GM21423 (cell line): ENCODE measurements at regions not wholly inside any gene's neighbourhood (a gene's known extent, or its start where the extent isn't known, plus 50 kb on each side); places are given as distances from the start of the nearest gene placed in this dataset.
"Not testable (repeated sequence)": the region's sequence is repeated elsewhere in the genome, so short reads cannot be mapped to it uniquely, and the experiment has no call there.

Experiments
- ATAC-seq: cut with Tn5 transposase; IDR thresholded peaks from one replicate; pipeline ENCODE4 v1.9.1; 2021; ENCODE audit warnings: mild to moderate bottlenecking, moderate library complexity; ENCODE audit not compliant: unreplicated experiment

DNA sequence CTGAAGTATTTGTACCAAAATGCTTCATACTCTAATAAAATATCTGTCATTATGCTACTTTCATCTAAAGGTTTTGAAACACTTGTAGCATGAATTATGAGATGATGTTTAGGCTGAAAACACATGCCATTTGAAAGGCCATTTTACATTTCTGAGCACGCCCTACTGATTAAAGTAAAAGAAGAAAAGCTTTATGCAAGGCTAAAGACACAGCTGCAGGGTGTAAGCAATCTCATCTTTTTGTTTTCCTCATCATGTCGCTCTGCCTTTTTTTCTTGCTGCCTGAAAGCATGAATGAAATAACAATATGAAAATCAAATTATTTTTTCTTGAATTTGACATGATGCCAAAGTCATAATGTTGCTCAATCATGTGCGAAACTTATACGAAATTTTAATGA is 148.6 kb upstream of the ARG1 start:
- ATAC-seq = no peak

GRCh38 chr6:131427434-131428058 is 145.5 kb upstream of the ARG1 start:
- no peak for ATAC-seq

DNA sequence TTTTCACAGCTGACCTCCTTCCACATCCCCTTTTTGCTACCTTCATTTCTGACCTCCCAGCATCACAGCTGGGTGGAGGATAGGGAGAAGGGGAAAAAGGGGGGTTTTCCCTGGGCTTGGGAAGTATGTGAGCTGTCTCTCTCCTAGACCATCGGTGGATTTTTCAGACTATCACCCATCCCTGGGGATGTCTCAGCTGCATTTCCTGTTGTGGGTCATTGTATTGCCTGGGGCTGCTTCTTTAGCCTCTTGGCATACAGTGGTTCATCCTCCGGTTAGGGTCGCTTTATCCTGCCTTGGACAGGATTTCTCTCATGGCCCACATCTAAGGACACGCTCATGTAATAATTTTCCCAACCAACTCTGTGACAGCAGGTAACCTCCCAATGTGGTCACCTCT is 142.5 kb upstream of the ARG1 start:
- no peak for ATAC-seq

GRCh38 chr6:131431718-131432117 is 141.3 kb upstream of the ARG1 start:
- no peak for ATAC-seq

DNA sequence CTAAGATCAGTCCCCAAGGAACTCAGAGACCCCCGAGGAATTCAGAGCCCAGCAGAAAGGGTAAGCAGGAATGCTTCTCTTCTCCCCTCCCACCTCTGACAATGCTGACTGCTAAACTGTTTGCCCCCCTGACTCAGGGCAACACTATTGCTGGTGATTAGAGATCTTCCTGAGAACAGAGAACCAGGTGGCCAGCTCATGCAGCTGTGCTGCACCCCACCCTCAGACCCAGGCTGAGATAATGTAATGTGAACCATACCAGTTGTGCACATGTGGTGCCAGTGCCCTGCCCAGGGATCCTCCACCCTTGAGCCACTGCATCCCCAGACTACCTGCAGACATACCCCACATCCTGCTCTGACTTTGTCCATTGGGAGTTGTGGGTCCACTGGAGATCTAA is 139.1 kb upstream of the ARG1 start:
- ATAC-seq = no peak

DNA sequence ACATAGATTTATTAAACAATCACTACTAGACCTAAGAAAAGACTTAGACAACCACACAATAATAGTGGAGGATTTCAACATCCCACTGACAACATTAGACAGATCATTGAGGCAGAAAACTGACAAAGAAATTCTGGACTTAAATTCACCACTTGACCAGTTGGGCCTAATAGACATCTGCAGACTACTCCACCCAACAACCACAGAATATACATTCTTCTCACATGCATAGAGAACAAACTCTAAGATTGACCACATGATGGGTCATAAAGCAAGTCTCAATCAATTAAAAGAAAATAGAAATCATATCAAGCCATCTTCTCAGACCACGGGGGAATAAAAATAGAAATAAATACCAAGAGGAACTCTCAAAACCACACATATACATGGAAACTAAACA is 136.7 kb upstream of the ARG1 start:
- ATAC-seq = no peak

DNA sequence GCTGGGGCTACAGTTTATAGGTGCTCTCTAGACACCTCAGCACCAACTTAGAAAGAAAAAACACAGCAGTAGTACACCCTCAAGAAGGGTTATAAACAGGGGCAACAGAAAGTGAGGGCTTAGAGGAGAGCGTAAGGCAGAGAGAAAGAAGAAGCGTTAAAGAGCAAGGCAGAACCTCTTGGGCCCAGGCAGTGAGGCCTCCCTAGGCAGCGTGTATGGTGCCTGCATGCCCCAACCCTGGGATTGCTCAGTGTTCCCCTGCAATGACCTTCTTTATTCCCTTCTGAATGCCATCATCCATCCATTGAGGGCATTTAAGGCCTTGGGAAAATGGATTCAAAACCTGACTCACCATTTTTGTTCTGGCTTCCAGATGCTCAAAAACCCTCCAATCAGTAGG is 130.0 kb upstream of the ARG1 start:
- ATAC-seq = no peak

GRCh38 chr6:131443514-131443913 is 129.5 kb upstream of the ARG1 start:
- ATAC-seq = no peak

GRCh38 chr6:131445356-131445755 is 127.7 kb upstream of the ARG1 start:
- not testable (repeated sequence) for ATAC-seq

DNA sequence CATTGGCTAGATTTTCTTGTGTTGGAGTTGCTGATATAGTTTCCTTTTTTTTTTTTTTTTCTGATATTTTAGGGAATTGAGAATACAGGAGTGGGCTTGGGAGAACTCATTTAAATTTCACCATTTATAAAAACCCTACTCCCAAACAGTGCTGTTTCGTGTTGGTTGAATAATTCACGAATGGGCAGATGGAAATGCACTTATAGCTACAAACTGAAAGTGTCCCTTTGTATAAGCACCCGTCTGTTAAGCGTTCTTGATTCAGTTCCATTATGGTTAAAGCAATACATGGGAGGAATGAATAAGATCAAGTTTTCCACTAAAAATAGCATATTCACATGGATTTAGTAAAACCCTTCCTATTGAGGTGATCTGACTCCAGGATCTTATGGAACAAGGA is 122.2 kb upstream of the ARG1 start:
- ATAC-seq = no peak

DNA sequence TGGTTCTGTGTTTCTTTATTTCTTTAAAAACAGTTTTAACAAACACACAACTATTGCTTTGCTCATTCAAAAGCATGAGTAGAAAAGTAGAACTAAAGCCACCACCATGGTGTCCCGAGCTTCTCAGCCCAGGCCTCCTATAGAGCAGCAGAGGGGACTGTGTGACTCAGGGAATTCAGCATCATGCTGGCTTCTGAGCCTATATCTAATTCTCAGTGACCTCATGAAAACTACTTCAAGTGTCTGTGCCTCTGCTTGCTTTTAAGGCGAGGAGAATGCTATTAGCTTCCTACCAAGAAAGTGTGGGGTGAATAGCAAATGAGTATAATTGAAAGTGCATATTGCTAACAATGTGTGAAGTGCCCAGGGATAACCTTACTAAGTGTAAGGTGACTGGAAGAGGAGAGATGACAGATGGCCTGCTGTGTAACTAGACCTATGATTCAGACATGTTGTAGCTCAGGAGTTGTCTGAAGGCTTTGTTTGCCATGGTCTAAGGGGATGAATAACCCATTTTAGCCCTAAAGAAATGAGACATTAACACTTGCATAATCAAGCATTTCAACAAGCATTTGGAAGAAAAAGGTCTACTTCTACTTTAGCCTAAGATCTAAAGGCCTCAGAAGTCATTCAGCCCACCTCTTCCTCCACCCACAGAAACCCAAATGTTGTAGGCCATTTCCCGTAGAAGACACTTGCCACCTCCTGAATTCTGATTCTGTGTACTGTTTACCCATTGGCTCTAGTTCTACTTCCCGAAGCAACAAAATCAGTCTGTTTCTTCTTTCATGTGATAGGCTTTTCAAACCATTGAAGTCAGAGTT is 121.5 kb upstream of the ARG1 start:
- ATAC-seq = no peak

- no peak for ATAC-seq
Measured at GRCh38 chr6:131453803-131454202, 119.2 kb upstream of the ARG1 start.

- no peak for ATAC-seq
Measured at GRCh38 chr6:131456565-131456964, 116.5 kb upstream of the ARG1 start.

DNA sequence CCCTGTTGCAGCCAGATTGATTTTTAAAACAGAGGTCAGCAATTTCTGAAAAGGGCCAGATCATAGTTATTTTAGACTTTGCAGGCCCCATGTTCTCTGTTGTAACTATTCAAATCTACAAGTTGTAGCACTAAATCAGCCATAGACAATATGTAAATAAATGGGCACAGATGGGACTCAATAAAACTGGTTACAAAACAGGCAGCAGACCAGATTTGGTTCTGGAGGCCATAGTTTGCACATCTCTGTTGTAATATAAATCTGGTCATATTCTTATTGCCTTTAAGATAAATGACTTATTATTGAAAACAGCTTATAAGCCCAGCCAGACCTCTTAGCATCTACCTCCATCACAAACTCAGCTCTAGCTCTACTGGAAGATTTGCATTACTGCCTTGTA is 114.0 kb upstream of the ARG1 start:
- ATAC-seq = no peak

- no peak for ATAC-seq
Measured at GRCh38 chr6:131460614-131461000, 112.4 kb upstream of the ARG1 start.

- no peak for ATAC-seq
Measured at GRCh38 chr6:131469130-131469529, 103.9 kb upstream of the ARG1 start.

- no peak for ATAC-seq
Measured at GRCh38 chr6:131470534-131470933, 102.5 kb upstream of the ARG1 start.

DNA sequence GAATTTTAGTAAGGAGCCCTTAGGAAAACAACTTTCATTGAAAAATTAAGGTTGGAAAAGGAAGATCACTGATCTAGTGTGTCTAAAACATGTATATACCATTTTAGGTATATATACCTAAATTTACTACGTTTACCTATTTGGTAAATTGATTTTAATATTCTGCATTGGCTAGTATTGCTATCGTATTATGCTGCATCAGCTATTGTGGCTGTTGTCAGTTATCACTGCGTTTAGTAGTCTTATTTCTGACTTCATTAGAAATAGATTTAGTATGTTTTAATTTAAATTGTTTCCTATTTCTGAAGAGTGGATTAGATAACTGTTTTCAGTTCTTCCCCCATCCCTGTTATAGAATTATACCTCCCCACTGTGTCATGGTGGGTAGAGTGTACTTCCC is 101.7 kb upstream of the ARG1 start:
- ATAC-seq = no peak

GRCh38 chr6:131473303-131473702 is 99.7 kb upstream of the ARG1 start:
- not testable (repeated sequence) for ATAC-seq

GRCh38 chr6:131476362-131476761 is 96.7 kb upstream of the ARG1 start:
- ATAC-seq = no peak

GRCh38 chr6:131478740-131479211 is 94.2 kb upstream of the ARG1 start:
- ATAC-seq = not testable (repeated sequence)

DNA sequence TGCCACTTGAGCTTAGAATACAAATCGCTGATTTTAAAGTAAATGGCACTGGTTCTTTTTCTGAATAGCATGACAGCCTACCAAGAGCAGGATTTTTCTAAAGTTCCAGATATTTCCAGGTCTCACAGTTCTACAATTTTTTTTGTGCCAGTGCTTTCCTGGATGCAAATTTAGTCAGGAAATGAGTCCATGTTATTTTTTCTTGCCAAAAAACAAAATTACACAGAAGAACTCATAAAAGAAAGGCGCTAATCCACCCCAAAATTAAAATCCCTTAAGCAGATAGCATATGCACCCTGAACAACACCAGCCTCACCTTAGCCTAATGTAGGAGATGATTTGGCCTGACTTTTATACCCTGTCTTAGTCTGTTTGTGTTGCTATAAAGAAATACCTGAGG is 86.4 kb upstream of the ARG1 start:
- ATAC-seq = no peak

DNA sequence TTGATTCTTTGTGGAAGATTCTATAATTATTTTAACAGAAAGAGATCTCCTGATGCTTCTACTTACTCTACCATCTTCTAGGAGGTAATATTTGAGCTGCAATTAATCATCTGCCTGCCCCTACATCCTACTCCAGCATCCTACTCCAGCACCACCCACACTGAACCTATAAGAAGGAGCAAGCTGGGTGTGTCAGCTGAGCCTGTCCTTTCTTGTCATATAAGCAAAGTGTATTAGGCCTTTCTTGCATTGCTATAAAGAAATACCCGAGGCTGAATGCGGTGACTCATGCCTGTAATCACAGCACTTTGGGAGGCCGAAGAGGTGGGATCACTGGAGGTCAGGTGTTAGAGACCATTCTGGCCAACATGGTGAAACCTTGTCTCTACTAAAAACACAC is 84.2 kb upstream of the ARG1 start:
- ATAC-seq = no peak
